Activated naive CD4-positive, alpha-beta T cell treated with anti-CD3 and anti-CD28 coated beads, Interleukin-2, amount 50 U/mL, for 72 hours (primary cell): ENCODE measurements at regions not wholly inside any gene's neighbourhood (a gene's known extent, or its start where the extent isn't known, plus 50 kb on each side); places are given as distances from the start of the nearest gene placed in this dataset.

Source experiments
- ATAC-seq, 2 donors: fragments of 150-1000 bp; cut with Tn5 transposase; 2 replicates each; pipeline ENCODE4 v1.10.0; 2021; ENCODE audit warnings: mild to moderate bottlenecking in 2 of 2, moderate library complexity in 2 of 2
- DNase-seq, 2 donors: peaks; one replicate each; pipeline ENCODE4 v3.0.0; 2021 to 2022; ENCODE audit warnings: low spot score in 2 of 2
- H3K27ac Mint-ChIP-seq, 2 donors: one replicate each; pipeline ENCODE4 v1.8.0; 2022; ENCODE audit warnings: mild to moderate bottlenecking in 2 of 2, mixed read lengths in 2 of 2
- H3K36me3 Mint-ChIP-seq, 2 donors: one replicate each; pipeline ENCODE4 v1.8.0; 2022; ENCODE audit warnings: mixed read lengths in 2 of 2
- H3K9me3 Mint-ChIP-seq, 2 donors: one replicate each; pipeline ENCODE4 v1.8.0; 2022; ENCODE audit warnings: mixed read lengths in 2 of 2

DNA sequence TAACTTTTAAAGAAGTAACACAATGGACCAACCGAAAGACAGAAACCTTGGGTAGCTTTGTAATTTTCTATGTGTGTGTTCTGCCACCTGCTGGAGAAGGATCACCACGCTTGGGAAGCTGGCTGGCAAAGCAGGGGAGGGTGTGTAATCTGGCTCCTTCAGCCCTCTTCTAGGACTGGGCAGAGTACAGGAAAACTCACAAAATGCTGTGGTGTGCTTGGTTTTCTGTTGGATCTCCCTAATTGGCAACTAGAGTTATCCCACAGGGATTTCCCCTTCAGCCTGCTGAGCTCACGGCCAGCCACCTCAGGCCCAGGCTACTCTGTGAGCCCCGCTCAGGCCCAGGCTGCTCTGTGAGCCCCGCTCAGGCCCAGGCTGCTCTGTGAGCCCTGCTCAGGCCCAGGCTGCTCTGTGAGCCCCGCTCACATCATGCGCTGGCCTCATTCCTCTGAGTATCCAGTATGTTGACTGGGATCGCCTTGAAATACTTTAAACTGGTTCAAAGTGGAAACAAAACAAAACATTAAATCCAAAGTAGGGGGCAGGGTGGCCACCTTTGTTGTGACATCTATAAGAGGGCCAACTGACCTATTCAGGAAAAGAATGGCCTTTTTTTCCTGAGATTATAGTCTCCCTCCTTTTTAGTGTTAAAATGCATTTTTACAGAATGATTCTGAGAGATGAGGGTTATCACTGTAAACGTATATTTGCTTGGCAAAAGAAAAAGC is 52.0 kb upstream of the RNU6-8 start:
- peak in 1 of 2 donors; percentile 54 for DNase-seq
- H3K27ac Mint-ChIP-seq: no peak overlapping the region
- no peaks in the 10 kb centered on the region for H3K9me3 Mint-ChIP-seq
- H3K36me3 Mint-ChIP-seq: no peaks in the 10 kb centered on the region
- ATAC-seq: peak; percentile 39 to 57

DNA sequence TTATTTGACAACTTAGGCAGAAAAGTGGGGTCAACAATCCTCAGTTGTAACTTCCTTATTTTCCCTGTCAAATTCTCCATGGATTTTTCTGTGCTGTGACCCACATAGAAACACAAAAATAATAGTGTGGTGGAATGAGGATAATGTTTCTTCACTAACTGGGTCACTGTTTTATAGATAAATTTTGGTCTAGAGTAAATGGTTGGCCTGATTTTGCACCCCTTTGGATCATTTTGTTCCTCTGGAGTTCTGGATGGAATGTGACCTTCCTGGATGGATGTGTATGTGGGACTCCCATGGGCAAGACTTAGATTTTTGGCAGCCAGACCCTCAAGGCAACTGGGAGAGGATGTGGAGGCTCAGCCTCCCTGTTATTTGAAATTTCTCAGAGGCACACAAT is 52.7 kb upstream of the RNU6-8 start:
- Mint-ChIP-seq H3K36me3 (no peaks in the 10 kb centered on the region), H3K27ac (no peak overlapping the region), H3K9me3 (no peaks in the 10 kb centered on the region)
- no peak for ATAC-seq
- no peak for DNase-seq

DNA sequence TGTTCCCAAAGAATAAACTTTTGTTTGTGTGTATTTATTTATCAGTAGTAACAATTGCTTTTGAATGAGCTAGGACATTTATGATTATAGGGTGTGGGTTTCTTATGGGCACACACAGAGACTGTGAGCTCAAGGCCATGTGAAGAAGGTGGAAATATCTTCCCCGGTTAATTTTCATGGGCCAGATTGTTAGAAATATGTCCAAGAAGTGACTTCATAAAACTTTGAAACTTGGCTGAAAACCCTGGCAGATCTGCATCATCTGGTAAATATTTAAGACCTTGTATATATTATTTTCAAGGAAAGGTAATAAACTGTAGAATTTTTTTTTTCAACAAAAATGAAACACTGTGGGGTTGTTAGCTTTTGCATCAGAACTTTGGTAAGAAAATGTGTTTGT is 53.5 kb upstream of the RNU6-8 start:
- ATAC-seq (no peak), DNase-seq (no peak)
- Mint-ChIP-seq H3K27ac (no peak overlapping the region), H3K9me3 (peaks cover 0 to under 1% of the 10 kb centered on the region in 2 donors), H3K36me3 (no peaks in the 10 kb centered on the region)

DNA sequence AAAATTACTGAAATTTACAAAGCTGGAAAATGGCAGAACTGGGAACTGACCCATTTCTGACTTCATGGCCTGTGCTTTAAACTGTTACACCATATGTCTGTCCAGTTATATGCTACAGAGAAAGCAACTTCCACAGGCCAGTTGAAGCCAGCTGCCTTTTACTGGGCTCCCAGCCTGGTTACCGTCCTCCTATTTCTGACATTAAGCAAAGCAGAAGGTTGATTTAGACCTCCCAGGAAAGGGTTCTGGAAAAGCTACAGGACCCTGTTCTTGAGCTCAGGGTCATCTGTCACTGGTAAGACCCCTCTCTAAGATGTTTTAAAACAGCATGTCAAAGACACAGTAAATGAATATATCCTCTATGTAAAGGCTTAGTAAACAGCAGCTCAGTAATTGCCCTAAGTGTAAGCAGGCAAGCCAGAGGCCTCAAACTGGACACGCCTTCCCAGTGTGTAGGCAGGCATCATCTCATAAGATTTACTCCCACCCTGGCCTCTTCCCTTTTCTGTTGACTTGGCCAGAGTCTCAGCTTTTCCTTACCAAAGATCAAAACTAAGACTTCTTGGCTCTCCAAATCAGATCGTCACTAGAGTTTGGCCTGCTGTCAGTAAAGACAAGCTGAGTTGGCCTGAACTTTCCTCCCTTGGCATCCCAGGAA is 55.4 kb upstream of the RNU6-8 start:
- ATAC-seq (no peak), DNase-seq (no peak)
- peaks cover 3 to 9% of the 10 kb centered on the region in 2 donors for H3K9me3 Mint-ChIP-seq
- H3K27ac Mint-ChIP-seq: no peak overlapping the region
- H3K36me3 Mint-ChIP-seq: peaks cover under 1 to 6% of the 10 kb centered on the region in 2 donors

DNA sequence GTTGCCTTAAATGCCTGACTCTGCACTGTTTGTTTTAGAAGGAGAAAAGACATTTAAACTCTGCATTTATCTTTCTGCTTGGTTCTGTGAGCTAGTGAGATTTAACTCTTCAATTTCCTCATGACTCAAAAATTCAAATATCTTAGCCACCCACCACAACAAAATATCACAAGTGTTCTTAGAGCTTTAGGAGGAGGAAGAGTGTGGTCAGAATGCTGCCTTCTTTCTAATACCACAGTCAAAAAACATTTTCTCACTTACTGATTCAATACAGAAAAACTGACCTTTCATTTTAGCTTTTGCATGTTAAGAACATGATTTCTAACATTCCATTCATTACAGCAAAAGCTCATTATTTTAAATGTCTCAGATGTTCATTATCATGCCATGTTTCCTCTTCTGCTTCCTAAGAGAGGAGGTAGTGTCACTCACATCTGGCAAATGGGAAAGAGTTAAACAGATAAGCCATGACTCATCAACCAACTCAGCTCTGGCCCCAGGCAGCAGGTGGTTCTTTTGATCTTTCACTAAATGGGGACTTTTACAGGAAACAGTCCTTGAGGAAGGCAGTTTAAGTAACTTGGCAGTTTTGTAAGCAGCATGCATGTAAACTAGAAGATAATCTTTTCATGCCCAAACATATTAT is 56.4 kb upstream of the RNU6-8 start:
- Mint-ChIP-seq H3K9me3 (peaks cover 11 to 17% of the 10 kb centered on the region in 2 donors), H3K27ac (peak overlapping the region in 1 of 2 donors; percentile 36), H3K36me3 (peaks cover 9 to 14% of the 10 kb centered on the region in 2 donors)
- DNase-seq: no peak
- peak; percentile 92 to 93 for ATAC-seq

DNA sequence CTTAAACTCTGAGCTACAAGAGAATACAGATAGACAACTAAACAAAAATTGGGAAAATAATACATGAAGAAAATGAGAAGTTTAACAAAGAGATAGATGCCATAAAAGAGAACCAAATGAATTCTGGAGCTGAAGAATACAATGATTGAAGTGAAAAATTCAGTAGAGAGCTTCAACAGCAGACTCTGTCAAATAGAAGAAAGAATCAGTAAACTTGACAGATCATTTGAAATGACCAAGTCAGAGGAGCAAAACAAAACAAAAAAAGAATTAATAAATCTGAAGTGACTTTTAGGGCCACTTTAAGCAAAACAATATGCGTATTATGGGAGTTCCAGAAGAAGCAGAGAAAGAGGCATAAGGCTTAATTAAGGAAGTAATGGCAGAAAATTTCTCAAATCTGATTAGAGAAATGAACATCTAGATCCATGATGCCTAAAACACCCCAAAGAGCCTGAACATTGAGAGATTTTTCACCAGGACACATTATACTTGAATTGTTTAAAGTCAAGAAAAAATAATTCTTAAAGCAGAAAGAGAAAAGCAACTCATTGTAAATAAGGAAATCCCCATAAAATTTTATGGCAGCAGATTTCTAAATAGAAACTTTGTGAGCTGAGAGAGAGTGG is 61.0 kb upstream of the RNU6-8 start:
- H3K27ac Mint-ChIP-seq: peak overlapping the region in 1 of 2 donors; percentile 9
- H3K36me3 Mint-ChIP-seq: peaks cover 9 to 14% of the 10 kb centered on the region in 2 donors
- ATAC-seq: no peak
- no peak for DNase-seq
- peaks cover 16 to 32% of the 10 kb centered on the region in 2 donors for H3K9me3 Mint-ChIP-seq

DNA sequence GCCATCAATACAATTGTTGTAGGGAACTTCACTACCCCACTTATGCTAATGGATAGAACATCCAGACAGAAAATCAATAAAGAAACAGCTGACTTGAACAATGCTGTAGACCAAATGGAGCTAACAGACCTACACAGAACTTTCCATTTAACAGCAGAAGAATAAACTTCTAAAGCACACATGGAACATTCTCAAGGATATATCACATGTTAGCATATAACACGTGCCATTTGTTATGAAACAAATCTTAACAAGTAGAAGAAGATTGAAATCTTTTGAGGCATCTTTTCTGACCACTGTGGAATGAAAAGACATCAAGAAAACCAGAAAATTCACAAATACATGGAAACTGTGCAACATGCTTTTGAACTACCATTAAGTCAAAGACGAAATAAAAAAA is 62.5 kb upstream of the RNU6-8 start:
- Mint-ChIP-seq H3K9me3 (peaks cover 16 to 32% of the 10 kb centered on the region in 2 donors), H3K36me3 (peaks cover 9 to 14% of the 10 kb centered on the region in 2 donors), H3K27ac (no peak overlapping the region)
- DNase-seq (no peak), ATAC-seq (no peak)

DNA sequence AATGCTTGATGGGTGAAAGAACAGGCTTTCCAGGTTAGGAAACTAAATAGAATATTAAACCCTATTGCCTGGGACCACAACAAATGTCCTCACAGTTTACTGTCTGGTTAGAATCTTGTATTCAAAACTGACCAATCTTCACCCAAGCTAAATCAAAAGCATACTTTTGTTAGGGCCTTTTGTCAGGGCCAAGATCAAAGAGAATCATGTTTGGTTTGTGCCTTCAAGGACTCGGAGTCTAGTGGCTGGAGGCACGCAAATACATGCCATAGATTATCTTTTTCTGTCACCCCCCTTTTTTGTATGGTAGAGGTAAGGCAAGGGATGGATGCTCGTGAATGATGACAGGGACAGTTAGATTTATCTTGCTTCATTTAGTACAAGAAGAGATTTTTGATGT is 51.1 kb upstream of the AKAP6 start:
- DNase-seq: no peak
- H3K27ac Mint-ChIP-seq: no peak overlapping the region
- ATAC-seq: no peak
- peaks cover 27 to 36% of the 10 kb centered on the region in 2 donors for H3K9me3 Mint-ChIP-seq
- H3K36me3 Mint-ChIP-seq: peaks cover 6 to 38% of the 10 kb centered on the region in 2 donors
